Loucy (cell line): ENCODE measurements at regions not wholly inside any gene's neighbourhood (a gene's known extent, or its start where the extent isn't known, plus 50 kb on each side); places are given as distances from the start of the nearest gene placed in this dataset.

ENCODE experiments used
- H2AFZ ChIP-seq: fragments of 200-600 bp; sonication (generic); 2 replicates; pipeline ENCODE4 v1.6.0; 2016; ENCODE audit warnings: antibody characterized with exemption, mild to moderate bottlenecking, low read length, moderate library complexity
- H3F3A ChIP-seq: fragments of 200-600 bp; 2 replicates; pipeline ENCODE4 v1.6.0; 2016; ENCODE audit warnings: antibody characterized with exemption, low read depth, mild to moderate bottlenecking
- H3K27me3 ChIP-seq: fragments of 200-600 bp; sonication (generic); 2 replicates; pipeline ENCODE4 v1.6.1; 2014; ENCODE audit warnings: low read length, mild to moderate bottlenecking; ENCODE audit not compliant: insufficient read depth, poor library complexity, severe bottlenecking
- H3K36me3 ChIP-seq: fragments of 200-600 bp; sonication (generic); 2 replicates; pipeline ENCODE4 v1.6.1; 2016; ENCODE audit warnings: low read length; ENCODE audit not compliant: insufficient read depth
- H3K4me1 ChIP-seq: fragments of 200-600 bp; sonication (generic); 2 replicates; pipeline ENCODE4 v1.5.1; 2014; ENCODE audit warnings: low read length, mild to moderate bottlenecking; ENCODE audit not compliant: insufficient read depth, poor library complexity, severe bottlenecking
- H3K4me2 ChIP-seq: fragments of 200-600 bp; sonication (generic); 2 replicates; pipeline ENCODE4 v1.6.0; 2014; ENCODE audit warnings: antibody characterized with exemption, low read length, low read depth, mild to moderate bottlenecking; ENCODE audit not compliant: poor library complexity, severe bottlenecking
- H3K4me3 ChIP-seq: fragments of 200-600 bp; sonication (generic); 2 replicates; pipeline ENCODE4 v1.5.1; 2014; ENCODE audit warnings: low read length, mild to moderate bottlenecking, mixed read lengths; ENCODE audit not compliant: poor library complexity, severe bottlenecking
- H3K79me2 ChIP-seq: fragments of 200-600 bp; sonication (generic); 2 replicates; pipeline ENCODE4 v1.6.1; 2014; ENCODE audit warnings: low read length; ENCODE audit not compliant: insufficient read depth
- H3K9ac ChIP-seq: fragments of 200-600 bp; sonication (generic); 2 replicates; pipeline ENCODE4 v1.6.0; 2014; ENCODE audit warnings: mild to moderate bottlenecking, low read depth, low read length, moderate library complexity; ENCODE audit not compliant: poor library complexity, severe bottlenecking
- H3K9me2 ChIP-seq: fragments of 200-600 bp; sonication (generic); replicated peaks from 2 replicates; pipeline ENCODE4 v1.6.1; 2016; ENCODE audit warnings: low read depth, low read length, mixed read lengths
- H3K9me3 ChIP-seq: fragments of 200-600 bp; sonication (generic); 2 replicates; pipeline ENCODE4 v1.6.1; 2014; ENCODE audit warnings: mild to moderate bottlenecking, antibody characterized with exemption, low read length, low read depth; ENCODE audit not compliant: insufficient read depth
- H4K20me1 ChIP-seq: fragments of 200-600 bp; sonication (generic); 2 replicates; pipeline ENCODE4 v1.6.0; 2014; ENCODE audit warnings: antibody characterized with exemption, low read length, mild to moderate bottlenecking; ENCODE audit not compliant: insufficient read depth, poor library complexity, severe bottlenecking
- EZH2phosphoT487 ChIP-seq: fragments of 200-600 bp; IDR thresholded peaks from 2 replicates; pipeline ENCODE4 v1.6.1; 2018; ENCODE audit warnings: antibody characterized with exemption, mild to moderate bottlenecking, moderate library complexity, borderline replicate concordance
- TF ChIP-seq, protein P1 (sequence below): fragments of 200-600 bp; sonication (generic); conservative IDR thresholded peaks from 2 replicates; pipeline ENCODE4 v1.5.1; 2014; ENCODE audit warnings: mild to moderate bottlenecking, antibody characterized with exemption, low read length

DNA sequence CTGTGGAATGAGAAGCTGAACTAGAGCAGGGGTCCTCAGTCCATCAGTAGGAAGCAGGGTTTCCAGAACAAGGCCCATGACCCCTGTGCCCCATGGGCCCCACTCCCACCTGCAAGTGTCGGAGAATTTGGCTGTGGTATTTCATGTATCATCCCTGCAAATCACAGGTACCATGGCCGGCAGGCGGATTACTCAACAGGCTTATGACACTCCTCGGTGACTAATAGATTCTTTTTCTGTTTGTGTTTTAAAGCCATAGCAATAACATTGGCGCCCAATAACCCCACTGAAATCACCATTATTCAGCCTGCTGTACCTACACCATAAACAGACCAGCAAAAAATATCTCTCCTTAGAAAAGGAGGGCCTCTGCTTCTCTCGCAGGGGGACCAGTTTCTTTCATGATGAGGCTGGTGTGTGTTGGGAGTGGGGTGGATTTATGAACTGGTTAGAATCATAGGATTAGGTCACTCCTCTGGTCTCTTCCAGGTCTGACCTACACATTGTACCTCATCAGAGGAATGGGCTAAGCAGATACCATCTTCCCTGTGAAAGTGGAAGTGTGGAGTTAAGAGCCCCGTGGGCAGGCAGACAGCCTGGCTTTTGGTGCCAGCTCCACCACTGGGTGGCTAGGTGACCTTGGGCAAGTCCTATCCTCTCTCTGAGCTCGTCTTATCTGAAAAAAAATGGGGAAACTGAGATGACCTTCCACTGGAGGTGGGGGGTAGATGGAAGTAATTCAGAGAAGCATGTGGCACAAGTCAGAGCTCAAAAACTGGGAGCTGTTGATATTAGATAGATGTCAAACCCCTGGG lies 60.2 kb upstream of the WNT11 start:
- Histone ChIP-seq H3K79me2 (no peaks in the 10 kb centered on the region), H3K4me3 (no peak overlapping the region), H3K9ac (no peak overlapping the region), H3K27me3 (no peaks in the 10 kb centered on the region), H2AFZ (no peak overlapping the region), H3K4me2 (no peak overlapping the region), H3K9me2 (no peaks in the 10 kb centered on the region), H3K36me3 (no peaks in the 10 kb centered on the region), H3K9me3 (no peaks in the 10 kb centered on the region), H3K4me1 (no peaks in the 10 kb centered on the region), H3F3A (no peaks in the 10 kb centered on the region), H4K20me1 (no peaks in the 10 kb centered on the region)
- no peak for TF ChIP-seq EZH2phosphoT487
- TF ChIP-seq, protein P1, sequence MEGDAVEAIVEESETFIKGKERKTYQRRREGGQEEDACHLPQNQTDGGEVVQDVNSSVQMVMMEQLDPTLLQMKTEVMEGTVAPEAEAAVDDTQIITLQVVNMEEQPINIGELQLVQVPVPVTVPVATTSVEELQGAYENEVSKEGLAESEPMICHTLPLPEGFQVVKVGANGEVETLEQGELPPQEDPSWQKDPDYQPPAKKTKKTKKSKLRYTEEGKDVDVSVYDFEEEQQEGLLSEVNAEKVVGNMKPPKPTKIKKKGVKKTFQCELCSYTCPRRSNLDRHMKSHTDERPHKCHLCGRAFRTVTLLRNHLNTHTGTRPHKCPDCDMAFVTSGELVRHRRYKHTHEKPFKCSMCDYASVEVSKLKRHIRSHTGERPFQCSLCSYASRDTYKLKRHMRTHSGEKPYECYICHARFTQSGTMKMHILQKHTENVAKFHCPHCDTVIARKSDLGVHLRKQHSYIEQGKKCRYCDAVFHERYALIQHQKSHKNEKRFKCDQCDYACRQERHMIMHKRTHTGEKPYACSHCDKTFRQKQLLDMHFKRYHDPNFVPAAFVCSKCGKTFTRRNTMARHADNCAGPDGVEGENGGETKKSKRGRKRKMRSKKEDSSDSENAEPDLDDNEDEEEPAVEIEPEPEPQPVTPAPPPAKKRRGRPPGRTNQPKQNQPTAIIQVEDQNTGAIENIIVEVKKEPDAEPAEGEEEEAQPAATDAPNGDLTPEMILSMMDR, result no peak

DNA sequence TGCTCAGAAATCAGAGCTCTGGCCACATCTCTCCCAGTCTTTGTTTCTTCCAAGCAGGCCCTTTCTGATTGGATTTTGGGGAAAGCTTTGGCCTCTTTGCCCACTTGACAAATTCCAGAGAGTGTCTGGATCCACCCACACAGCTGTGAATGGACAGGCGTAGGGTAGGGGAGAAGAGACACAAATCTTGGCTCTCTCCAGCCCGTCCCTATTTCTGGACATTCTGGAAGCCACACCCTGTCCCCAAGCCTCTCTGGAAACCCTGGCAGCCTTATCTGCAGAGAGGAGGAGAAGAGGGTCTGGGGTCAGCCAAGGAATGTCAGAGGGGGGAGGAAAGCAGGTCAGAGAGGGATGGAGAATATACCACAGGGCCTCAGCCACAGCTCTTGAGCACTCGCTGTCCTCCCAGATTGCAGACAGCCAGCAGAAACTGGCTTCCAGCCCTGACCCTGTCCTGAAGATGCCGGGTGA lies 59.5 kb upstream of the WNT11 start:
- TF ChIP-seq EZH2phosphoT487, result no peak
- TF ChIP-seq, protein P1, result no peak
- H3K9me3 ChIP-seq, result no peaks in the 10 kb centered on the region
- no peaks in the 10 kb centered on the region for H3K79me2 ChIP-seq
- no peak overlapping the region for H3K4me3 ChIP-seq
- H2AFZ ChIP-seq, result no peak overlapping the region
- H3K9me2 ChIP-seq, result no peaks in the 10 kb centered on the region
- H4K20me1 ChIP-seq, result no peaks in the 10 kb centered on the region
- H3F3A ChIP-seq, result no peaks in the 10 kb centered on the region
- no peak overlapping the region for H3K9ac ChIP-seq
- H3K27me3 ChIP-seq, result no peaks in the 10 kb centered on the region
- no peak overlapping the region for H3K4me2 ChIP-seq
- no peaks in the 10 kb centered on the region for H3K4me1 ChIP-seq
- H3K36me3 ChIP-seq, result no peaks in the 10 kb centered on the region

DNA sequence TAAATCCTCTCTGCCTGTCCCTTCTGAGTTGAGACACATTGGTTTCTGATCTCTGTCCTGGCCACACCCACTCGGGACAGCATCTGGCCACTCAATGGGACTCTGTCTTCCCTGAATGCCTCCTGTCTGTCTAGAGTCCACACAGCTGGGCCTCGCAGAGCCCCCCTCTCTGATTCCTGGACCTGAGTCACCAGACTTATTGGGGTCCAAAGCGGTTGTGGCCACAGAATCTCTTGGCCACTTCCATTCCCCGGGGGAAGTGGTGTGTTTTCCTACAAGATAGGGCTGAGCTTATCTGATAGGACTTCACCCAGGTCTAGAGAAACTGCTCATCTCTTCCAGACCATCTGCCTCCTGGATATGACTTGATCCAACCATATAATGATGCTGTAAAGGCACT lies 57.4 kb upstream of the WNT11 start:
- no peaks in the 10 kb centered on the region for H3K4me1 ChIP-seq
- H3K4me3 ChIP-seq, result no peak overlapping the region
- H3K9me3 ChIP-seq, result no peaks in the 10 kb centered on the region
- H3K36me3 ChIP-seq, result no peaks in the 10 kb centered on the region
- H3K4me2 ChIP-seq, result no peak overlapping the region
- H3K27me3 ChIP-seq, result no peaks in the 10 kb centered on the region
- H2AFZ ChIP-seq, result no peak overlapping the region
- no peaks in the 10 kb centered on the region for H3K79me2 ChIP-seq
- no peaks in the 10 kb centered on the region for H3K9me2 ChIP-seq
- H3F3A ChIP-seq, result no peaks in the 10 kb centered on the region
- H4K20me1 ChIP-seq, result no peaks in the 10 kb centered on the region
- TF ChIP-seq, protein P1, result no peak
- TF ChIP-seq EZH2phosphoT487, result no peak
- no peak overlapping the region for H3K9ac ChIP-seq
